NT2/D1 (cell line): ENCODE measurements at regions not wholly inside any gene's neighbourhood (a gene's known extent, or its start where the extent isn't known, plus 50 kb on each side); places are given as distances from the start of the nearest gene placed in this dataset.

Source experiments
- YY1 ChIP-seq: IDR thresholded peaks from 2 replicates; pipeline ENCODE4 v1.6.1; 2011; ENCODE audit not compliant: insufficient read length, insufficient read depth
- ZNF274 ChIP-seq: IDR thresholded peaks from 2 replicates; pipeline ENCODE4 v1.6.1; 2011; ENCODE audit warnings: mild to moderate bottlenecking, low read depth, low read length

DNA sequence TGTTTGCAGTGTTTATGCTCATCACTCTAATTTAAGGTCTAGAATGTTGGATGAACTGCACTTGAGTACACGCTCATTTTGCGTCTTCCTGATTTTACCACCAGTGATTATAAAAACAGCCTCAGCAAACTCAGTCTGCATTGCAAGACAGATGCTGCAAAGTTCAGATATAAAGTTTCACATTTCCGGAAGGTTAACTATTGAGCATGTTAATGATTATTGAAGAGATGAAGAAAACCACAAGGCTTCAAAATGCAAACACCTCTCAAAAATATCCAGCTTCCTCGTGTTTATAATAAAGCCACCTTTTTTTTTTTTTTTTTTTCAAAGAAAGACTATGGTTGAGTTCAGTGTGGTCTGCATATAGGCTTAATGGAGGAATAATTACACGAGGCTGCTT, 92.1 kb upstream of the BMP4 start:
- TF ChIP-seq YY1 (no peak), ZNF274 (no peak)
